Hematopoietic multipotent progenitor cell treated with erythropoietin and hydrocortisone succinate and interleukin-3 and kit ligand, for 17 days (in vitro differentiated cells): ENCODE measurements at regions not wholly inside any gene's neighbourhood (a gene's known extent, or its start where the extent isn't known, plus 50 kb on each side); places are given as distances from the start of the nearest gene placed in this dataset.
"Not testable (repeated sequence)": the region's sequence is repeated elsewhere in the genome, so short reads cannot be mapped to it uniquely, and the experiment has no call there.

Experiments
- DNase-seq: peaks from one replicate; pipeline ENCODE4 v3.0.0-alpha.2; 2015; ENCODE audit warnings: low spot score

DNA sequence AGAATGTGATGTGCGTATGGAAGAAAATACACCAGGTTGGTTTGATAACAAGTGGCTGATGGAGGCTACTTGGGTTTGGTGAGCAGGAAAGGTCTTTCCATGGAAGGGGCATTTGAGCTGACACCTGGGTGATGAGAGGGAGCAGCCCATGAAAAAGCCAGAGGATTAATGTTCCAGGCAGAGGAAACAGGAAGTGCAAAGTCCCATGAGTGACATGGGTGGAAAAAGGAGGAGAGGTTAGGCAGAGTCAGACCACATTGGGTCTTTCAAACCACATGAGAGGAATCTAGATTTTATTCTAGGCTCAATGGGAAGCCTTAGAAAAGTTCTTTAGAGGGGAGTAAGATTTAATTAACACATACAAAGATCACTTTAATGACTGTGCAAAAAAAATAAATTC is 195.7 kb downstream of the LRATD1 start:
- DNase-seq: no peak

DNA sequence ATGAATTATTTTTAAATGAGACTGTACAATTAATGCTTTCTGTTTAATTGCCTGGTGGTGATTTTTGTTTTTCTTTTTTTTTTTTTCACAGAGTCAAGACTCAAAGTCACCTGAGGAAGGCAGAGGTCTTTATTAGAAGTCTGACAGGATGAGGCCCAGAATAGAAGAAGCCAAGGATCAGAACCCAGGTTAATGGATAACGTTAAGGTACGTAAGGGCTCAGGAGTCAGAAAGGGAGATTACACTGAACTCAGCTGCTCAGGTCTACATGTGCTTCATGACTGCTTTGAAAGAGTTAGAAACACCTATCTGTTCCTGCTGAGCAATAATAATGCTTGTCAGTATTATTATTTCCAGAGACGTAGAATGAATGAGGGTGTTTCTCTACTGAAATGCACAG is 196.5 kb downstream of the LRATD1 start:
- DNase-seq: no peak

DNA sequence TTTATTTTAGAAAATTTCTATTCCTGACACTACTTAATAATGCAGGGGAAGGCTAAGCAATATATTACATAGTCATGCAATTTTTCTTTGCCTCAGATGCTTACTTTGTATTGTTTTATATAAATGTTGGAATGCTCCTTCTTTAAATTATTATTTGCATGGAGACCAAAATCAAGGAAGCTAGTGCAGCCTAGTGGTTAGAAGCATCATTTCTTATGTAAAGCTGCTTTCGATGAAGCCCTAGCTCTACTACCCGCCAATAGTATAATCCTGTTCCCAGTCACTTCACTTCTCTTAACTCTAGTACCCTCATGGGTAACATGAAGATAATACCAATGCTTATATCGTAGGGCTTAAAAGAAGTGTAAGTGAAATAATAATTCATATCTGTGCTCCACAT is 198.9 kb downstream of the LRATD1 start:
- no peak for DNase-seq

DNA sequence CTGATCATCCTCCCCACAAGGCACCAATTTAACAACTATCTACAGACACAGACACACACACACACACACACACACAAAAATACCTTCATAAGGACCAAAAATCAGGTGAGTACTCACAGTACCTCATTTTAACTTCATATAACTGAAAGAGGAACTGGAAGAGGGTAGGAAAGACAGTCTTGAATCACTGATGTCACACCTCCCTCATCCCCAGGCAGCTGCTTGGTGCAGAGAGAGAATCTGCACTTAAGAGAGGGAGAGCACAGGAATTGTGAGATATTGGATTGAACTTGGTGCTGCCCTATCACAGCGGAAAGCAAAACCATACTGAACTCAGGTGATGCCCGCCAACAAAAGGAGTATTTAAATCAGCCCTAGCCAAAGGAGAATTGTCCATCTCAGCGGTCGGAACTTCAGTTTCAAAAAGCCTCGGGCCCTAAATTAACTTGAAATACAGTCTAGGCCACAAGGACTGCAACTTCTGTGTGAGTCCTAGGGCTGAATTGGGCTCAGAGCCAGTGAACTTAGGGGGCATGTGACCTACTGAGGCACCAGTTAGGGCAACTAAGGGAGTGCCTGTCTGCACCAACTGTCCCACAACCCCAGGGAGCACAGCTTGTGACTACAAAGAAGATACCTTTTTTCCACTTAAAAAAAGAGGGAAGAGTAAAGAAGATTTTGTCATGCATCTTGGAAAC is 211.1 kb downstream of the LRATD1 start:
- no peak for DNase-seq

- no peak for DNase-seq
Observed at GRCh38 chr2:14855751-14856150, 223.2 kb downstream of the LRATD1 start.

DNA sequence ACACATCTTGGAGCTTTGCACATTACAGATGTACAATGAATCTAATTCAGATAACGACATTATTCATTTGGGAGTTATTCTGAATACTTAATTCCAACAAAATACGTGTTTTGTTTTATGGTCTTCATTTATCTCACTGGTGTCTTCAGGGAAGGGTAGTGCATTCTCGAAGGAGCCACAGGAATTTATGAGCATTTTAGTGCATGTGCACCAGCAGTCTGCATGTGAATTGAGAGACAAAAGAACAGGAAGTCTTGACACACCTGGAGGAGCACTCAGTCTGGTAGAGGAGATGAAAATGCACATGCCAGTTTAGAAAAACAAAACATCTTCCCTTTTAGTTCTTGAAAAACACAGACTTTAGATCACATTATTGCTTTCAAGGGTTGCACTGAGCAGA is 228.7 kb downstream of the LRATD1 start:
- no peak for DNase-seq

DNA sequence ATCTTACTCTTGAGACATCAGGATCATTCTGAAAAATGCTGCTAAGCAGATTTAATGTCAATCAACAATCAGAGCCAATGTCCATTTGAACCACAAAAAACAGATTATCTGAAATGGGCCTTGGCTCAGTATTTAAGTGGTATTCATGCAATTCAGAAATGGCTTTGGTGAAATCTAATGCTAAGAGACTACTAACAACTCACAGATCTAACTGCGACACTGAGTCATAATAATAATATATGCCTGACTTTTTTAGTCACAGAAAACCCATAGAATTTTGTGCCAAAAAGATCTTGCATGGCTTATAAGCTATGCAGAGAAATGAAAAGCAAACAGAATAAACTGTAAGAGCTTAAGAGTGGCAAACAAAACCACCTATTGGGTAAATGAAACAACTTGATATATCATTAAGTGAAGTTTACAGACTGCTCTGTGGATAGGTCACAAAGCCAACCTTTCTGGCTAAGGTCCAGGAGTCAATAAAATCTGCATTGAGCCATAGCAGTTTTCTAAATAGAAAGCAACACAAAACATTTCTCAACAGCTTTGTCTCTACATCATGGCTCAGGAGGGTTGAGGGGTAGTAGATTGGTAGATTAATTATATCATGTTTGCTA is 234.3 kb downstream of the LRATD1 start:
- DNase-seq: no peak

GRCh38 chr2:14867853-14868252 is 235.3 kb downstream of the LRATD1 start:
- no peak for DNase-seq

- DNase-seq: no peak
Observed at GRCh38 chr2:14872779-14873325, 240.3 kb downstream of the LRATD1 start.

- DNase-seq: no peak
Observed at GRCh38 chr2:14881651-14882327, 249.3 kb downstream of the LRATD1 start.

DNA sequence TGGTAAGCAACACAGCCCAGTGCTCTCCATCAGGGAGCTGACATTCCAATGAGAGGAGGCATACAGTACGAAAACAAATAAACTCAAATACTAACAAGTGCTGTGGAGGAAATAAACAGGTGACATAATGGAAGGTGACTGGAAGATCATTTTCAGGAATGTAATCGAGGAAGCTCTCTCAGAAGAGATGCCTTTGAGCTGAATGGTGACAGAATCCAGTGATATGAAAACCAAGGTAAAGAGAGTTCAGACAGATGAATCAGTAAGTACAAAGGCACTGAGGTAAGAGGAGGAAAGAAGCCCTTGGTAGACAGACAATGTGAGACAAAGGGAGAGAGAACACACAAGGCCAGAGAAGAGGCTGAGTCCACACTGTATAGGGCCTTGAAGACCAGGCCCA is 252.1 kb downstream of the LRATD1 start:
- DNase-seq: no peak

DNA sequence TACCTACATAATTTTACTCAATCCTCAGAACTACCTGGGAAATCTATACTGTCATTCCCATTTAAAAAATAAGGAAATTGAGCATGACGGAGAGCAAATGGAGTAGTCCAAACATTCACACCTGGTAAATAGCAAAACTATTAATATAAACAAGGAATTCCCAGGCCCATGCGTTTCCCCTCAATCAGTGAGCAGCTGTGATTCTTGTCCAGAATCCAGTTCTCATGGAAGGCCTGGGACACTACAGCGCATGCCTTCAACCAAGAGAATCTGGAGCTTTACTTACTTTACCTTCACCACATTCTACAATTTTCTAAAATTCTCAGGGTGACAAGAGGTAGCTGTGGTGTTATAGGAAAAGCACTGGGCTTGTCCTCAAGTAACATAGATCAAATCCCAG is 259.0 kb downstream of the LRATD1 start:
- no peak for DNase-seq

DNA sequence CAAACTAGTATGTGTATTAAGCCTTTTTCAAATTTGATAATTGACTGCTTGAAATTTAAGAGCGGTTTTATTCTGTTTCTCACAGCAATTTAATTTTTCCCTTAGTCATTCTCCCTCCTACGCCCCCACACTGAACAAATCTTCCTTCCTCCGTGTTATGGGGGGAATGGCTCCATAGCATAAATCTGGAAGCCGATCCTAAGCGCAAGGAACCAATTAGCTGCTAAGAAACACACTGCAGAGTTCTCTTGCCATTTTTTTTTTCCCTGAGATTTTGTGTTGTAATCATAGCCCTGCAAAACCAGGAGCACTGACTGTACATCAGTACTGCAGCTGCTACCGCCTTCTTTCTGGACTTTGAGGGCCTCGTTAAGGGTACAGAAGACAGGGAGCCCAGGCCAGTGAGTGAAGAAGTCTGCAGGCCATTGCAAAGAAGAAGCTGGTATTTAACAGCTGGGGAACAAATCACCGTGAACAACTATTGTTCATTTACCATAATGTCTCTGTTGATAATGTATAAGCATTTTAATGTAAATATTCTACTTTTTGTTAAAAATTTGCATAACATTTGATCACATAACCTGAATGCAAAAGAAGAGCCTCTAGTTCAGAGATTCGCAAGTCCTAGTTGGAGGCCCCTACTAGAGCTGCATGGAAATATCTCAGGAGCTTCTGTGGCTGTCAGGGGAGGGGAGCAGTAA is 264.0 kb downstream of the LRATD1 start:
- DNase-seq: no peak

DNA sequence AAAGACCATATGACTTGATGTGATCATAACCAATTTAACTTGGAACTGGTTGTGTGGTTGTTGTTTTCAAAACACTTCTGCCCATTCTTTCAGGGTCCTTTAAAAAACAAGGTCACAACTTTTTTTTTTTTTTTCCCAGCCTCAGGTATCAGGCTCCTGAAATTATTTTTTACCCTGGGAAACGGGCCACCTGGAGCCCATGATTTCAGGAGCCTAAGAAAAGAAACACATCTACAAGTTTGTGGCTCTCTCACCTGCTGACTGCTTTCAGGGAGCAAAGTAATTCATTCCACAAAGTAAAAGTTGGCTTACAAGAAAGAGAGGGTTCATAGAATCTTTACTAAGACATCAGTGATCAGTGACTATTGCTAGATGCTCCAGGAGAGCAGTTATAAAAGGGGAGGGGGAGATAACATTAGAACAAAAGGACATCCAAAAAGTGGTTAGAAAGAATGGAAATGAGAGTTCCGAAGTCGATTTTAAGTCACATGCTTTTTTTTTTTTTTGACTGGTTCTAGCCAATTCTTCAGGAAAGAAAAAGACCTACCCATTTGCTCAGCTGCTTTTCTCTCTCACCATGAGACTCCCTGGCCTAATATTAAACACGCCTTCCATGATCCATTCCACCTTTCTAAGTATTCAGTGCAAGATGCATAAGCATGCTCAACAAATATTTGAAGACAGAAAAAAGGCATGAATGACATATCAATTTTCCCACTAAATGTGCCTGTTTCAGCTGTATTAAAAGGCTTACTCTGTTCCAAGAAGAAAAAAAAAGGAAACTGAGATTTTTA is 267.3 kb downstream of the LRATD1 start:
- no peak for DNase-seq

DNA sequence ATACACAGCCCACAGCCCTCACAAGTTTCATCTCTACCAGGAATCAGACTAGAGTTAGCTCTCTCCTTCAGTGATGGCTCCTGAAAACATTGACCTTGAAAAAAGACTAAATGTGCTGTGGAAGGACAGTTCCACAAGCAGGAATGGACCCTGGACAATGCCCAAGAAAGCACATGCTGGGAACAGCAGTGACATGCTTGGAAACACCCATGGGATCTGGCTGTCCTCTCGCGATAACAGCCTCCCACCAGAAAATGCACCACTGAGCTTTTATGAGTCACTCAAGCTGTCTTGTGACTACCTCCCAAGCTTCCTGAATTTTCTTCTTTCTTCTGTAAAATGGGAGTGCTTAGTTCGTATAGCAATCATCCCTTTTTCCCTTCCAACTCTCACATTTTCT is 269.2 kb downstream of the LRATD1 start:
- no peak for DNase-seq

DNA sequence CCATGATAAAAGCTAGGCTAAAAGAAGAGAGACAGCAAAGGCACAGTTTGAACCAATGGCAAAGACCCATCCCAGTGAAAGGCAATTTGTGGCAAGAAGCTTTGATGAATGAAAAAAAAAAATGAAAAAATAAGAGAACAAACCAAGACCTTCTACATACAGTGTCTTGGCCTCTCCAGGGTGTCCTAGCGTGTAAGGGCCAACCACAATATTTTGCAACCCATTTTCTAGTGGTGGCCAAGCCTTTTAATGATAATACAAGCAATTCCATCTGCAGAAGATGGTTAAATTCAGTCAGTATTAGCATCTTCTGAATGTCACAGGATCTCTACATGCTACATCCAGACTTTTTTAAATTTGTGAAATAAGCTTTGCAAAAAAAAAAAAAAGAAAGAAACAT is 270.4 kb downstream of the LRATD1 start:
- DNase-seq: no peak

- peak; percentile 72 for DNase-seq
Observed at GRCh38 chr2:14903709-14904374, 271.3 kb downstream of the LRATD1 start.

- DNase-seq: not testable (repeated sequence)
Observed at GRCh38 chr2:14904378-14904777, 271.9 kb downstream of the LRATD1 start.

- no peak for DNase-seq
Observed at GRCh38 chr2:14905571-14905970, 273.1 kb downstream of the LRATD1 start.

DNA sequence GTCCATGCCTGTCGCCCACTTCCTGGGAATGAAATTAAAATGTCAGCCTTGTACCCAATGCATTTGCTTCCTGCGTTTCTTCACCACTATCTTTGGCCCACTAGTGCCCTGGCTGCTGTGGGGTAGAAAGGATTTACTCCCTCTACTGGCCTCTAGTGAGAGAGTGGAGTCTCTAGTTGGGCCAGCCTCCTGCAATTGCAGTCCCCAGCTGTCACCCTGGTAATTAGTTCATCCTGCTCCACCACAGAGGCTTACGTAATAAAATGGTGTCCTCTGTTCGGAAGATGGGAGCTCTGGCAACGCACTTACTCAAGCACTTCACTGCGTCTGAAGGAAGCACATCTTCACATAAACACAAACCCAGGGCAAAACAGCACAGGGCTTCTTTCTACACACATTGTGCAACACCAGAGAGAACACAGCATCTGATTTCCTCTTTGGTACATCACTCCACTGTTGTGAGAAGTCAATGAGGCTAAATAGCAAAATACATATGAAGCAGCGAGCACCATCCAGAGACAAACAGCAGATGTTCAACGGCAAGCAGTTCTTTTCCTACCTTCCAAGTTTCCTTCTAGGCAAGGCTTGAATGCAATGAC is 274.6 kb downstream of the LRATD1 start:
- DNase-seq: no peak

DNA sequence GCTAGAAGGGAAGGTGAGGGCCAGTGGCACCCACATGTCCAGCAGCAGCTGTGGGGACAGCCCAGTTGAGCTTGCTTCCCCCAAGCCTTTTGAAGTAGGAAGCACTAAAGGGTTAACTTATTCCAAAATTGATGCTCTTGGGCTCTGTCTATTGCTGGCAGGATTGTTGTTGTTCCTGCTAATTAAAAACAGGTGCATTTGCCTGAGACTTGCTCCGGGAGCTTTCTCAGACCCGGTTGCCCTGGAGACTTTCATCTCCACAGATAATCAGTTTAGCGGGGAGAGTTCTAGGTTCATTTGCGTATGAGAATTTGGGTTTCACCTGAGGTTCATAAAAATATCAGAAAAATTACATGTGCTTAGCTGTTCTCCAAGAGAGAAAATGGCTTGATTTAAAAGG is 277.3 kb downstream of the LRATD1 start:
- DNase-seq: no peak
